HuH-7 (cell line): ENCODE measurements at regions not wholly inside any gene's neighbourhood (a gene's known extent, or its start where the extent isn't known, plus 50 kb on each side); places are given as distances from the start of the nearest gene placed in this dataset.
"Not testable (repeated sequence)": the region's sequence is repeated elsewhere in the genome, so short reads cannot be mapped to it uniquely, and the experiment has no call there.

Source experiments
- DNase-seq: peaks from one replicate; pipeline ENCODE4 v3.0.0; 2011; ENCODE audit warnings: low spot score

DNA sequence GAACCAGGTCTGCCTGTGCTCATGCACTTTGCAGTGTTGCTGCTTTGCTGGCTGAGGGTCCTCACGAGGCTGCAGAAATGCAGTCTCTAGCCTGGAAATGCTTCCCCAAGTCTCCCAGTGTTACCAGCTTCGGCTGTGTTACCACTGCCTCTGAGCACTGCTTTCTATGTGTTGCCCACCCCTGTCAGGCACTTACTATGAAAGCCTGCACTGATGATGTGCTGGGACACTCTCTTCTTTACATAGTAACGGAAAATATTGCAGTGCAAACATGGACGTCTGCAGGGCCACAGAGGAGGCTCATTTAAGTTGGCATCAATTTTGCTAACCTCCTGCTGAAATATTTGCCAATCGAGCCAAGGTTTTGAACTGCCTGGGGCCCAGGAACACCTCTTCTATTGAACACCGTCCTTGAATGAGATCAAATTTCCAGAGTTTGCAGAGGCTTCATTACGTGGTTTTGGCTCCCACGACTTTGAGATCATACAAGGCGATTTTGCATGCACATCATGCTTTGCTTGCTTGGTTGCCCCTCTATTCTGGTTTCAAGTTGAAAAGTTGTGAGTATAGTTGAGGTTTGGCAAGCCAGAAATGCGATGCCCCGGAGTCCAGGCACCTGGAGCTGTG lies 404.7 kb upstream of the PODXL start:
- no peak for DNase-seq

DNA sequence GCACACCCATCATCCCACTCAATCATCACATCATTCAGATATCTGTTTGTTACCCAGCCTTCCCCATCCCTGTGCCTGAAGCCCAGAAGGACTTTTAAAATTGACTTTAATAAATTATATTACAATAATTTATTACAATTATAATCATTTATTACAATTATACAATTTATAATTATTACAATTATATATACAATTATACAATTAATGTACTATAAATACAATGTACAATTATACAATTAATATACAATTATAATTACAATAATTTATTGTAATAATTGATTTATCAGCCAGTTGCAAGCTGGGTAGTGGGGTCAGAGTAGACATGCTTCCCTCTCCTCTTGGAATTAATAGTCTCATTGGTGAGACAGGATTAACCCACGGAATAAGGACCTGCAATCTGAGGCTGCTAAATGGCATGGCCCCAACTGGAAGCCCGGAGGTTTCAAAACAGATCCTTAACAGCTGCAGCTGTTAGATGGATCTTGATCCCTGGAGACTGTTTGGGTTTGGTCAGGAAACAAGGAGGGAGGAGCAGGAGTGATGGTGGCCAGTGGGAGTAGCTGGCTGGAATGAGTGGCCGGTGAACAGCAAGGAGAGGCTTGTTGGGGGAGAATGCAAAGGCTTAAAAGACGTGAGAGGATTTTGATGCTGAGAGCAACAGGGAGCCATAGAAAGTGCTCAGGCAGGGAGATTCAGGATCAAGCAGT lies 402.8 kb upstream of the PODXL start:
- no peak for DNase-seq

DNA sequence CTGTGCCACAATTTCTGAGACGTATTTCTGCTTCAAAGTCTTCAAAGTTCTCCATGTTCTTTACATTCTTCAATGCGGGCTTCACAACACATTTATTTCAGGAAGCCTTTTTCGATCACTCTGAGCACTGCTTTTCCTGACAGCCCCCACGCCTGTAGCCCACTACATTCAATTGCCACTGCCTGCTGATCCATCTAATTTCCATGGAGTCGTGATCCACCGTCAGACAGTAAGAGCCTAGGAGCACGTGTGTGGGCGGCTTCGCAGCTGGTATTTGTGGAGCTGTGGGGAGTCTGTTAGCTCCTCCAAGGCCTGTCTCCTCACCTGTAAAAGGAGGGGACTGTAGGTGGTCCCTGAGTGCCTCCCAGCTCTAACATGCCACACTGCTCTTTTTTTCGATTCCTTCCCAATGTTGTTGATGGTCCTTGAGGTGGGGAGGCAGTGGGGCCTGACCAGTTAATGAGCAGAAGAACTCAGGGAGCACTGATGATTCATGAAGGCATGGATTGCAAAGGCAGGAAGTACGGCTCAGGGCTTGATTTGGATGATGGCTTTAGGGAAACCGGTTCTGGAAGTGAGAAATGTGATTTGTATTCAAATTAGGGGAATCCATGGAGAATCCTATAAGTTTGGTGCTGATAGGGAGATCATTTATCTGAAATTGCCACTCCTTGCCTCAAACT lies 401.1 kb upstream of the PODXL start:
- DNase-seq = no peak

DNA sequence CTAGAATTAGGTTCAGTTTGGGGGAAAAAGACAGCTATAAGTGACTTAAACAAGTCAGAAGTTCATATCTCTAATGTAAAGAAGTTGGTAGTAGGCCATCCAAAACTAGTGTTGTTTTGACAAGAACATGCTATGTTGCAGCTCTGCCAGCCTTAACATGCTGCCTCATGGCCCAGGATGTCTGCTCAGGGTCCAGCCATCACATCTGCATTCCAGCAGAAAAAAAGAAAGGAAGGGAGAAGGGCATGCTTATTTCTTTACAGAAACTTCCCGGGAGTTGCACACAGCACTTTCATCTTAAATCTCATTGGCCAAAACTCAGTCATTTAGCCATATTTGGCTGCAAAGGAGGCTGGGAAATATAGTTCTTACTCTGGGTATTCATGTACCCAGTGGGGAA lies 400.4 kb upstream of the PODXL start:
- no peak for DNase-seq

DNA sequence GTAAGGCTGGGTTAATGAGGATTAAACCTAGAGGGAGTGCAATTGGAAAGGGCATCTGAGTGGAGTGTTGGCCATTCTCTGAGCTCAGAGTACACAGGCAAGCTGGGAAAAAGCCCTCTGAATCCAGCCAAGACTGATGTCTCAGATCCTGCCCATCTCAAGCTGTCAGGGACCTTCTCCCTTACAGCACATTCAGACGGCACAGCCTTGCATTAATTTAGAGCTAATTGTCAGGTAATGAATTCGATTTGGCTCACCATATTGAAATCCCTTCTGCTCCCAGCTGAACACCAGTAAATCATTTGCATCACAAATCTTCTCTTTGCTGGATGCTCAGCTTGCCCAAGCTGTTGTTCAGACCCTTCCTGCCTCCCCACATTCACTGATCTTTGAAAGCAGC lies 399.3 kb upstream of the PODXL start:
- DNase-seq = no peak

DNA sequence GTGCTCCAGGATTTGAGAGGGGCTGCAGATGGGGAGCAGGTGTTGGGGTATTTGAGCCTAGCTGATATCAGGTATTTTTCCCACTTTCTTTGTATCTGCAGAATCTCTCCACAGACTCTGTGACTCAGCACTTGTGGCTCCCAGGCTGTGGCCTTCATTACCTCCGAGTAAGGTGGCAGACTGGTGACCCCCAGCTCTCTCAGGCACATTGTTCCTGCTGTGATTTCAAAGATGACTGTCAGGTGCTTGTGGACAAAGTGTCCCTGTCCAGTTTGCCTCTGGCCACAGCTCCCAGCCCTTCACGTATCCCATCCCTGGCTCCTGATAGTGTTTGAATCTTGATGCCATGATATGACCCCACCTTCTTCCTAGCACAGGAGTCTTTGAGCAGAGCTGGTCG lies 396.8 kb upstream of the PODXL start:
- DNase-seq = no peak

DNA sequence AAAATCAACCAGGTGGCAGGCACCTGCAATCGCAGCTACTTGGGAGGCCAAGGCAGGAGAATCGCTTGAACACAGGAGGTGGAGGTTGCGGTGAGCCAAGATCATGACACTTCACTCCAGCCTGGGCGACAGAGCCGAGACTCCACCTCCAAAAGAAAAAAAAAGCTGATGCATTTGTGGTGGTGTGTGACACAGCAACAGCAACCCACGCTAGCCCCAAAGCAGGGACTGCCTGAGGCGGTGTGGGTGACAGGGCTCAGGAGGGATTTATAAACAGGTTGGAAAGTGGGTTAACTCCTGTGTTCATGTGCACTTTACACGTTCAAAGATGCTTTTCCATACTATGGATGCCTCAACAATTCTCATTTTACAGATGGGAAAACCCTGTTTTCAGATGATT lies 395.9 kb upstream of the PODXL start:
- no peak for DNase-seq

DNA sequence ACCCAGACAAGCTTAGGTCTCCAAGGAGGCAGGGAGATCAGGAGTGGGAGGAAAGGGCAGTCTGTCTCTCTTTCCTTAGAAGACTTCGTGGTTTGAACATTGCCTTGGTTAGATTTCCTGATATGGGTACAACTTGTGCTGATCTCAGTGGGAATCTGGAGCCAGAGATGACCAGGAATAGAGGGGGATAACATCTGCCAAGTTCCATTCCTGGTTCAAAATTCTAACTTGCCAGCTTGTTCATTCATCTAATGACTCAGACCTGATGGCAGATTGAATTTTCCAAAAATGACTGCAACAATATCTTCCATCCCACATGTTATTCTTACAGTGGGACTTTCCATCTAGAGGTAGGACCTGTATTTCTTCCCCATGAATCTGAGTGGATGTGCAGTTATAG lies 394.3 kb upstream of the PODXL start:
- DNase-seq = no peak

DNA sequence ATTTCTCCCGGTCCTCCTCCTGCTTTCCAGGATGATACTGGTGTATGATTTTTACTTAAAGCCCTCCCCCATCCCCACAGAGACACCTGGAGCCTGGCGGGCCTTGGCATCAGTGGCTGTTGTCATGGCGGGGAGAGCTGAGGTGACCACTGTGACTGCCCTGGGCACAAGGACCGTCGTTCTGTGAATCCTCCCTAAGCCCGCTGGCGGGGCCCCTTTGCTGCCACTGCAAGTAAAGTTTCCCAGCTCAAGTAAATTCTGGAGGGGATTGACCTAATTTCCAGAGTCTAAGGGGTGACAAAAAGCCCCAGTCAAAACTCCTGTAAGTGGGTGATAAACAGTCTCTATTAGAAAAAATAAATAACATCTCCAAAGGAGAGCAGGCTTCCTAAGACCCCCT lies 393.2 kb upstream of the PODXL start:
- DNase-seq = no peak

DNA sequence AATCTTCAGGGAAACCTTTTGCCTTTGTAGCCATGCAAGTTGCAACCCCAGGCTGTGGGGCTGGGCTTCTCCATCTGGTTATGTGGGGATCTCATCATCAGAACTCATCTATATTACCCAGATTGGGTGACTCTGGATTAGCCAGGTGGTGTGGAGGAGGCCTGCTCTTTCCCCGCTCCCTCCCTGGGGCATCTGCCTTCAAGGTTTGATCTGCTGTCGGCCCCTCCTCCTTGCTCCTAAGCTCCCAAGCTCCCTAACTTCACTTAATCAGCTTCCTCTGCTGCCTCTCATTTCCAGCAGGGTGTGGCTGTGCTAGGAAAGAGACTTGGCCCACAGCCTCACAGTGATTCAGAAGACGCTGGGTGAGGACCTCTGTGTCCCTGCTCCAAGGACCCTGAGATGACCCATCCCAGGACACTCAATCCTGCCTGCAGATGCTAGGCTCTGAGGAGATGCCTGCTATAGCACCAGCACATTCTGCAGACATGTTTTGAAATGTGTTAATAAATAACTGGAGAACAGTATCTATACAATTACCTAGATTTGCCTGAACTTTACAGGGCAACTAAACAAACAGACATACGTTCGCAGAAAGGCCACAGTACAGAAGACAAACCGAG lies 392.1 kb upstream of the PODXL start:
- DNase-seq = peak; percentile 42

DNA sequence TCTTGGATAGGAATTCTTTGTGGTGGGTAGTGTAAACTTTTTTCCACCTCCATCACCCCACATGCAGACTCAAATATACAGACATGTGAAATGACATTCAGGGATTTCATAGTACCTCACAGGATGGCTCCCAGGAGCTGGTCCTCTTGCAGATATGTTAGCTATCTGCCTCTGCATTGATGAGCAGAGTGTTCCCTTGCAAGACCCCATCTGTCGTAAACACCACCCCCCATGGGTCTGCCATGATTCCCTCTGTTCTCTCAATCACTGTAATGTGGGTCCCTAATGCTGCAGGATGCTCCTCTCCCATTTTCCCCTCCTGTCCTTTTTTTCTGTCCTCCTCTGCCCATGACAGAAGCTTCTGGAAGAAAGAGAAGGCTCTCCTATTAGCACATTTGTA lies 391.2 kb upstream of the PODXL start:
- no peak for DNase-seq

DNA sequence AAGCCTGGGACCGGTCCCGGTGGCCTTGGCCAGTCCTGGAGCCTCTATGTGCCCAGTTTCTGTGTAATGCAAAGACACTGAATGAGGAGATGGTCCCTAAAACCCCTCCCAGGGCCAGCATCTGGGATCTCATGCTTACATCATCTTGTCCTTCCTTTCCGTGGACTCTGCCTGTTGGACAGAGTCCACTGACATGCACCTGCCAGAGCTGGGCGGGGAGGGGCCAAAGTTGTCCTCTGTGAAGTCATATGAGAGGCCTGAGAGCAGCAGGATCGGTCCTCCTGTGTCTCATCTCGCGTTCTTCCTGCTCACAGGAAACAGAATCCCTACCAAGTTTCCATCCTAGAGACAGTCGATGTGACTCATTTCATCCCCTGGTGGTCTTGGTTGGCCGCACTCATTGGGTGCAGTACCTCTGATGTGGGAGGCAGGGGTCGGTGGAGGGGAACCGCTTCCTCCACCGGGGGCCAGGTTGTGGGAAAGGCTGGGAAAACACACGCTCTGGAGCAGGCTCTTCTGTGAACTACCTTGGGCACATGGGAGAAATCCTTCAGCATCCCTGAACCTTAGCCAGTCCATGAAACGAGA lies 389.6 kb upstream of the PODXL start:
- no peak for DNase-seq

DNA sequence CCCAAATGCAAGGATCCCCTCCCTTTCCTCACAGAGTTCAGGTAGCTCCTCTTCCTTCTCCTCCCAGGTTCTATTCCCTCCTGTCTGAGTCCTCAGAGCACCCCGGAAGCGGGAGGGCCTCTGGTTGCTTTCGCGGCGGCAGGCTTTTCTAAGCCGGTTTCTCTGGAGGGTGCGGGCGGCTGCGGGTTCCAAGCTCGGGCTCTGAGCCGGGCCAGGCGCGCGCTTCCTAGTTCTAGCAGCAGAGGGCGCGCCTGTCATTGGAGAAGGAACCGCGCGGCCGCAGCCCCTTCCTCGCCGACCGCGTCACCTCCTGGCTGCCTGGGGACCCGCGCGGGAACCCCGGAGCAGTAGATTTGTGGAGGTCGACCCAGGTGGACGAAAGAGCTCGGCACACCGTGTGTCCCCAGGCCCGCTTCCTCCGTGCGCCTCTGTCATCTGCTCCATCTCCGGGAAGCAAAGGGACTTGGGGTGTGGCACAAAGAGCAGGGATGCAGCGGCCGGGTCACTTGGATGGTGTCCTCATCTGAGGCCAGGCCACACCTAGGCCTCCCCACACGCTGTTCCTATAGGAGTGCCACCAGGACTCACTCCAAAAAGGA lies 389.0 kb upstream of the PODXL start:
- DNase-seq = peak; percentile 77

DNA sequence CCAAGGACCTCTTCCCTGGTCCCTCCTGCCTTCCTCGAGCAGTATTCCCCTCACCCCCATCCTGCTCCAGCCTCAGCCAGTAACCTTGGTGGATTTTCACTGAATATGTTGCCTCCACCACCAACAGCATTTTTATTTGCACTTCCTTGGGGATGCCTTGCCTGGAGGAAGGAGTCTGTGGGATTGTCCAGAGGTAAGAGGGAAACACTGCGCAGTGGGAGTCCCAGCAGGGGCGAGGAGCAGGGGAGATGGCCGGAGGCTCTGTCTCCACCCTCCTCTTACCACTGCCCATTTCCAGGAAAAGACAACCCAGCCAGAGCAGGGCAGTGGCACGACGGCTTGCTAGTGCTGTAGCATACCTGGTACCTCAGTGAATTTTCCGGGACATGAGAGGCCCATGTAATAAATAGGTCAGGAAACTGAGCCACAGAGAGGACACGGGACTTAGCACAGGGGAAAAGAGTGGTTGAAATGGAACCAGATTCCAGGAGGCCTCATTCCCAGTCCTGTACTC lies 388.2 kb upstream of the PODXL start:
- DNase-seq = no peak

DNA sequence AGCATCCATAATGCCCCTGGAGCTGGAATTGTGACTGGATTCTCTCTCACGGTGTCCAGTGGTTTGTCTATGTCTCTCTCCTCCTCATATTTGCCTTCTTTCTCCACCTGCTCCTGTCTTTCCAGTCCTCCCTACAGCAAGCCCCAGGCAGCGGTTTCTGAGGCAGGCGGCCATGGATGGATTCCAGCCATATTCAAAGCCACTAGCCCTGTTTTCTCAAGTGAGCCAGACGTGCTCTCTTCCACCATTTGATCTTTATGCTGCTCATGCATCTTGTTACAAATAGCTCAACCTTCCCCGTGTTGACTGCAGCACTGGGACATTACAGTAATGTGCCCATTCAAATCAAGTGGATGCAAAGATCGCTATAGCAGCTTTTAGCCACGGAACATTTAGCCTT lies 387.2 kb upstream of the PODXL start:
- no peak for DNase-seq

DNA sequence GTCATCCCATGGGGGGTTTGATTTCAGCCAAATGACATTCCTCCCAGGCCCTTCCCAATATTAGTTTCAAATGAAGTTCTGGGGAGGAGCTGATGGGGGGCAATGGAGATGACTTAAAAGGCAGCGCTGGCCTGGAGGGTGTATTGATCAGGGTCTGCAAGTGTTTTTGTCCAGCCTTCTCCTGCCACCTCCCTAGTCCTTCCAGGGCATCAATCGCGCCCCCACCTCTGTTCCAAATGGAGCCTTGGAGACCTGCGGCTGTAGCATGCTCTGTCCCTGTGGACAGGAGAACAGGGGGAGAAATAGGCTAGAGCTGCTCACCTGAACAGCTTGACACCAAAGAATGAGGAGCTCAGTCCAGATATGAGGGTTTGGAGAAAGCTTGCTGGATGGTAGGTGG lies 386.8 kb upstream of the PODXL start:
- DNase-seq = no peak

DNA sequence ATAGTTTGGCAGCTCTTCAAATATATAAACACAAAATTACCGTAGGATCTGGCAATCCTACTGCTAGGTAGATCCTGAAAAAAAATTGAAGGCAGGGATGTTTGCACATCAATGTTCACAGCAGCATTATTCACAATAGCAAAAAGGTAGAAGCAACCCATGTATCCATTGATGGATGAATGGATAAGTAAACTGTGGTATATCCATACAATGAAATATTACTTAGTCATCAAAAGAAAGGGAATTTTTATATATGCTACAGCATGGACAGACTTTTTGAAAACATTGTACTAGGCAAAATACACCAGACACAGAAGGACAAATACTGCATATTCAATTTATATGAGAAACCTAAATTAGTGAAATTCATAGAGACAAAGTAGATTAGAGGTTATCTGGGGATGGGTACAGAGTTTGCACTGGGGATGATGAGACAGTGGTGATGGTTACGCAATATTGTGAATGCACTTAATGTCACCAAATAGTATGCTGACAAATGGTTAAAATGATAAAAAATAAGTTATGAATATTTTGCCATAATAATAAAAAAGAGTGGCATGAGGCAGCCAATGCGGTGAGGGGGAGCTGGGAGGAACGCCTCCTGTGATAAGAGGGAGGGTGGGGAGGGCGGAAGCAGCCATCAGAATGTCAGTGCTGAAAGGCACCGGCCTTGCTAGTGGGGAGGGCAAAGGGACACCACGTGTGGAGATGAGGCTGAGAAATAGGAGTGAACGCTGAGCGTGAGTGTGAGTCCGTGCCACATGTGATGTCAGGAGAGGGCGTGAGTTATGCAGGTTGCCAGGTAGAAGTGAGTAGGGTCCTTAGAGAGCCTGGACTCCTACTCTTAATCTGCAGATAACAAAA lies 386.1 kb upstream of the PODXL start:
- no peak for DNase-seq

DNA sequence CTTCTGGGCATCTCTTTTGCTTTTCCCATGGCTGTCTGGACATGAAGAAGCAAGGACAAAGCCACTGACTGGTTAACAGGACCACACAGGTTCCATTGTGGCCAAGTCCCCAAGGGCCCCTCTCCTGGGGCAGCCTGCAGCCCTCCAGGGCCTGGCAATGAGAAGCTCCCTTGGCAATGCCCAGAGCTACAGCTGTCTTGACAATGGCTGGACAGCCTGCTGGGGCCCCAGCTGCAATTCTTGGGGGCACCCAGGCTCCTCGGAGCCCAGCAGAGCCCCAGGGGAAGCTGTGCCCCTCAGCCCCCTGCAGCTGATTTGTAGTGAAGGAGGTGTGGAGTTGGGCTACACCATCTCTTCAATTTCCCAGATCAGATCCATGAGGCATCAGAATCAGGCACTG lies 384.9 kb upstream of the PODXL start:
- no peak for DNase-seq

DNA sequence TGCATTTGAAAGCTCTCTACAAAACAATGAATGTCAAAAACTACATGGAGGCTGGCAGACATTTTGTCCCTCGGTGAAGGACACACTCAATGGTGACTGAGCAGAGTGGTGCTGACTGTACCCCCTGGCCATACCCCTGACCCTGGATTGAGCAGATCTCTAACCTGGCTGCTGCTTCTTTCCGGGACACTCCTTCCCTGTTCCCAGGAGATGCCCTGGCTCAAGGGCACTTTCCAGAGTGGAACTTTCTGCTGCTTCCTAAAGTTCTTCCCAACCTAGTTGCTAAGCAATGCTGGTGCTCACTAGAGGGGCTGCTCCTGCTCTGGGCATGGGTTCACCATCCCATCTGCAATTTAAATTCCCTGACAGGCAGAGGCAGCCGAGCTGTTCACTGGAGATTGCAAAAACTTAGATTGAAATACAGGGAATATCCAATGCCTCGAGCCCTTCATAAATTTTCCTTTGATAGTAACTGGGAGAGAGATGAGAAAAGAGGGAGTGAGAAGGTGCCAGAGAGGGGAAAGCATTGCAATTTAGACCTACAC lies 384.3 kb upstream of the PODXL start:
- no peak for DNase-seq

DNA sequence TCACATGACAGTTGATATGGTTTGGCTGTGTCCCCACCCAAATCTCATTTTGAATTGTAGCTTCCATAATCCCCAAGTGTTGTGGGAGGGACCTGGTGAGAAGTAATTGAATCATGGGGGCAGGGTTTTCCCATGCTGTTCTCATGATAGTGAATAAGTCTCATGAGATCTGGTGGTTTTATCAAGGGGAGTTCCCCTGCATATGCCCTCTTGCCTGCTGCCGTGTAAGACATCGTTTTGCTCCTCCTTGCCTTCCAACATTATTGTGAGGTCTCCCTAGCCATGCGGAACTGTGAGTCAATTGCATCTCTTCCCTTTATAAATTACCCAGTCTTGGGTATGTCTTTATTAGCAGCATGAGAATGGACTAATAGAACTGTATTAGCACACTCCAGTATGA lies 382.4 kb upstream of the PODXL start:
- not testable (repeated sequence) for DNase-seq

DNA sequence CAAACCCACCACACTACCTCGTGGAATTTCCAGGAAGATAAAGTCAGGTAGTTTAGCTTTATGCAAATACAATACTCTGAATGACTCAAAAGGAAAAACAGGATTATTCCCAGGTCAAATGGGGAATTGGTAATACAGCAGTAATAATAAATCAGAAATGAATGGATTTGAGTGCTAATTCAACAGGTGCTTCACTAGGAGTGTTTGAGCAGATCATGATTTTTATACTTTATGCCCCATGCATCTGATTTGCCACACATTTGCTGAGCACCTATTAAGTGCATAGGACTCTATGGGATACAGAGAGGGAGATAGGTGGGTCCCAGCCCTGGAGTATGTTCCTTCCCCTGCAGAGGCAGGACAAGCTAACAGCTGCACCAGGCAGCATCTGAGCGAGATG lies 381.4 kb upstream of the PODXL start:
- DNase-seq = no peak
